HEK293 (cell line): ENCODE measurements at regions not wholly inside any gene's neighbourhood (a gene's known extent, or its start where the extent isn't known, plus 50 kb on each side); places are given as distances from the start of the nearest gene placed in this dataset.

ENCODE experiments used
- EGR2 ChIP-seq: fragments of 450-650 bp; formaldehyde crosslinking; IDR thresholded peaks from 2 replicates; pipeline ENCODE4 v1.5.1; 2016; ENCODE audit warnings: low read depth, missing biosample characterization, missing genetic modification characterization
- GLIS1 ChIP-seq: fragments of 450-650 bp; formaldehyde crosslinking; IDR thresholded peaks from 2 replicates; pipeline ENCODE4 v1.5.1; 2016; ENCODE audit warnings: missing biosample characterization, missing genetic modification characterization
- YY1 ChIP-seq: fragments of 450-650 bp; formaldehyde crosslinking; IDR thresholded peaks from 2 replicates; pipeline ENCODE4 v1.5.1; 2018; ENCODE audit warnings: missing biosample characterization, missing genetic modification characterization
- ZBTB17 ChIP-seq: fragments of 450-650 bp; formaldehyde crosslinking; IDR thresholded peaks from 2 replicates; pipeline ENCODE4 v1.5.1; 2016; ENCODE audit warnings: missing biosample characterization, missing genetic modification characterization
- ZBTB8A ChIP-seq: fragments of 450-650 bp; formaldehyde crosslinking; IDR thresholded peaks from 2 replicates; pipeline ENCODE4 v1.5.1; 2016; ENCODE audit warnings: missing biosample characterization, missing genetic modification characterization
- ZFP41 ChIP-seq: fragments of 450-650 bp; formaldehyde crosslinking; IDR thresholded peaks from 2 replicates; pipeline ENCODE4 v1.5.1; 2016; ENCODE audit warnings: missing biosample characterization, missing genetic modification characterization, borderline replicate concordance
- ZNF174 ChIP-seq: fragments of 450-650 bp; formaldehyde crosslinking; IDR thresholded peaks from 2 replicates; pipeline ENCODE4 v1.5.0; 2017; ENCODE audit warnings: missing biosample characterization, mild to moderate bottlenecking, missing genetic modification characterization
- ZNF362 ChIP-seq: fragments of 450-650 bp; formaldehyde crosslinking; IDR thresholded peaks from 2 replicates; pipeline ENCODE4 v1.5.1; 2016; ENCODE audit warnings: missing biosample characterization, missing genetic modification characterization
- ZNF704 ChIP-seq: fragments of 450-650 bp; formaldehyde crosslinking; IDR thresholded peaks from 2 replicates; pipeline ENCODE4 v1.5.1; 2016; ENCODE audit warnings: missing biosample characterization, missing genetic modification characterization
- TF ChIP-seq, protein P1 (sequence below): fragments of 450-650 bp; formaldehyde crosslinking; IDR thresholded peaks from 2 replicates; pipeline ENCODE4 v1.5.1; 2016; ENCODE audit warnings: missing biosample characterization, missing genetic modification characterization
- TF ChIP-seq, protein P2 (sequence below): fragments of 450-650 bp; formaldehyde crosslinking; IDR thresholded peaks from 2 replicates; pipeline ENCODE4 v1.5.1; 2017; ENCODE audit warnings: missing biosample characterization, mild to moderate bottlenecking, missing genetic modification characterization, moderate library complexity
- TF ChIP-seq, protein P3 (sequence below): fragments of 450-650 bp; formaldehyde crosslinking; IDR thresholded peaks from 2 replicates; pipeline ENCODE4 v1.5.1; 2016; ENCODE audit warnings: missing biosample characterization, missing genetic modification characterization
- TF ChIP-seq, protein P4 (sequence below): fragments of 450-650 bp; IDR thresholded peaks from 2 replicates; pipeline ENCODE4 v1.5.1; 2018; ENCODE audit warnings: missing biosample characterization, missing genetic modification characterization

GRCh38 chrX:8313844-8314243 is 142.8 kb upstream of the VCX2 start:
- TF ChIP-seq ZNF704 (tag by site-specific recombination) (no peak), ZFP41 (tag by site-specific recombination) (no peak), EGR2 (no peak), YY1 (tag by site-specific recombination) (no peak), GLIS1 (tag by site-specific recombination) (no peak), ZNF174 (tag by site-specific recombination) (no peak), ZBTB17 (tag by site-specific recombination) (no peak), ZBTB8A (no peak), ZNF362 (tag by site-specific recombination) (no peak)
- TF ChIP-seq, protein P1, sequence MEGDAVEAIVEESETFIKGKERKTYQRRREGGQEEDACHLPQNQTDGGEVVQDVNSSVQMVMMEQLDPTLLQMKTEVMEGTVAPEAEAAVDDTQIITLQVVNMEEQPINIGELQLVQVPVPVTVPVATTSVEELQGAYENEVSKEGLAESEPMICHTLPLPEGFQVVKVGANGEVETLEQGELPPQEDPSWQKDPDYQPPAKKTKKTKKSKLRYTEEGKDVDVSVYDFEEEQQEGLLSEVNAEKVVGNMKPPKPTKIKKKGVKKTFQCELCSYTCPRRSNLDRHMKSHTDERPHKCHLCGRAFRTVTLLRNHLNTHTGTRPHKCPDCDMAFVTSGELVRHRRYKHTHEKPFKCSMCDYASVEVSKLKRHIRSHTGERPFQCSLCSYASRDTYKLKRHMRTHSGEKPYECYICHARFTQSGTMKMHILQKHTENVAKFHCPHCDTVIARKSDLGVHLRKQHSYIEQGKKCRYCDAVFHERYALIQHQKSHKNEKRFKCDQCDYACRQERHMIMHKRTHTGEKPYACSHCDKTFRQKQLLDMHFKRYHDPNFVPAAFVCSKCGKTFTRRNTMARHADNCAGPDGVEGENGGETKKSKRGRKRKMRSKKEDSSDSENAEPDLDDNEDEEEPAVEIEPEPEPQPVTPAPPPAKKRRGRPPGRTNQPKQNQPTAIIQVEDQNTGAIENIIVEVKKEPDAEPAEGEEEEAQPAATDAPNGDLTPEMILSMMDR (tag by site-specific recombination), result no peak
- TF ChIP-seq, protein P2, sequence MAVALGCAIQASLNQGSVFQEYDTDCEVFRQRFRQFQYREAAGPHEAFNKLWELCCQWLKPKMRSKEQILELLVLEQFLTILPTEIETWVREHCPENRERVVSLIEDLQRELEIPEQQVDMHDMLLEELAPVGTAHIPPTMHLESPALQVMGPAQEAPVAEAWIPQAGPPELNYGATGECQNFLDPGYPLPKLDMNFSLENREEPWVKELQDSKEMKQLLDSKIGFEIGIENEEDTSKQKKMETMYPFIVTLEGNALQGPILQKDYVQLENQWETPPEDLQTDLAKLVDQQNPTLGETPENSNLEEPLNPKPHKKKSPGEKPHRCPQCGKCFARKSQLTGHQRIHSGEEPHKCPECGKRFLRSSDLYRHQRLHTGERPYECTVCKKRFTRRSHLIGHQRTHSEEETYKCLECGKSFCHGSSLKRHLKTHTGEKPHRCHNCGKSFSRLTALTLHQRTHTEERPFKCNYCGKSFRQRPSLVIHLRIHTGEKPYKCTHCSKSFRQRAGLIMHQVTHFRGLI (tag by site-specific recombination), result no peak
- TF ChIP-seq, protein P3, sequence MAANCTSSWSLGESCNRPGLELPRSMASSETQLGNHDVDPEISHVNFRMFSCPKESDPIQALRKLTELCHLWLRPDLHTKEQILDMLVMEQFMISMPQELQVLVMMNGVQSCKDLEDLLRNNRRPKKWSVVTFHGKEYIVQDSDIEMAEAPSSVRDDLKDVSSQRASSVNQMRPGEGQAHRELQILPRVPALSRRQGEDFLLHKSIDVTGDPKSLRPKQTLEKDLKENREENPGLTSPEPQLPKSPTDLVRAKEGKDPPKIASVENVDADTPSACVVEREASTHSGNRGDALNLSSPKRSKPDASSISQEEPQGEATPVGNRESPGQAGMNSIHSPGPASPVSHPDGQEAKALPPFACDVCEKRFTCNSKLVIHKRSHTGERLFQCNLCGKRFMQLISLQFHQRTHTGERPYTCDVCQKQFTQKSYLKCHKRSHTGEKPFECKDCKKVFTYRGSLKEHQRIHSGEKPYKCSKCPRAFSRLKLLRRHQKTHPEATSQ, result no peak
- TF ChIP-seq, protein P4, sequence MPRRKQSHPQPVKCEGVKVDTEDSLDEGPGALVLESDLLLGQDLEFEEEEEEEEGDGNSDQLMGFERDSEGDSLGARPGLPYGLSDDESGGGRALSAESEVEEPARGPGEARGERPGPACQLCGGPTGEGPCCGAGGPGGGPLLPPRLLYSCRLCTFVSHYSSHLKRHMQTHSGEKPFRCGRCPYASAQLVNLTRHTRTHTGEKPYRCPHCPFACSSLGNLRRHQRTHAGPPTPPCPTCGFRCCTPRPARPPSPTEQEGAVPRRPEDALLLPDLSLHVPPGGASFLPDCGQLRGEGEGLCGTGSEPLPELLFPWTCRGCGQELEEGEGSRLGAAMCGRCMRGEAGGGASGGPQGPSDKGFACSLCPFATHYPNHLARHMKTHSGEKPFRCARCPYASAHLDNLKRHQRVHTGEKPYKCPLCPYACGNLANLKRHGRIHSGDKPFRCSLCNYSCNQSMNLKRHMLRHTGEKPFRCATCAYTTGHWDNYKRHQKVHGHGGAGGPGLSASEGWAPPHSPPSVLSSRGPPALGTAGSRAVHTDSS (tag by site-specific recombination), result no peak
